ENCODE measurements at regions not wholly inside any gene's neighbourhood (a gene's known extent, or its start where the extent isn't known, plus 50 kb on each side); places are given as distances from the start of the nearest gene placed in this dataset.

- Histone ChIP-seq H3K56ac (ENCODE audit: low read length) (no peak overlapping the region), H4K8ac (ENCODE audit: low read depth, low read length) (no peak overlapping the region), H3K4me3 (ENCODE audit: low read length) (no peak overlapping the region), H3K18ac (ENCODE audit: low read length) (no peak overlapping the region), H3K27ac (ENCODE audit: low read depth, low read length) (no peak overlapping the region), H3K27me3 (ENCODE audit: insufficient read depth, low read length, poor library complexity) (no peaks in the 10 kb centered on the region), H2BK120ac (ENCODE audit: low read depth, low read length) (no peak overlapping the region), H3K4me2 (ENCODE audit: low read length) (no peak overlapping the region), H3K4me1 (ENCODE audit: control insufficient read depth, low read depth, low read length) (no peaks in the 10 kb centered on the region), H4K5ac (ENCODE audit: low read length) (no peak overlapping the region), H3K79me1 (ENCODE audit: low read length) (no peaks in the 10 kb centered on the region), H3K23ac (ENCODE audit: low read length) (no peak overlapping the region), H2AK5ac (ENCODE audit: low read length) (no peak overlapping the region), H3K4ac (ENCODE audit: low read depth, low read length) (no peak overlapping the region), H3K9ac (ENCODE audit: low read length) (no peak overlapping the region), H3K79me2 (ENCODE audit: control insufficient read depth, insufficient read depth, low read length) (no peaks in the 10 kb centered on the region), H2BK5ac (ENCODE audit: low read length) (no peak overlapping the region), H3K36me3 (ENCODE audit: control insufficient read depth, insufficient read depth, low read length) (no peaks in the 10 kb centered on the region), H2BK15ac (replicated peaks; ENCODE audit: low read depth) (no peak overlapping the region)
- WGBS (ENCODE audit: extremely low coverage, insufficient coverage, low lambda C conversion rate), result no CpG with 5 or more reads among the region's 1 CpG
- no peak for DNase-seq
These were observed 55.7 kb upstream of the OR5AN1 start for GRCh38 chr11:59302991-59303390.

GRCh38 chr11:59295435-59295834, 63.3 kb upstream of the OR5AN1 start:
- Histone ChIP-seq H2BK5ac (ENCODE audit: low read length) (no peak overlapping the region), H2AK5ac (ENCODE audit: low read length) (no peak overlapping the region), H3K4ac (ENCODE audit: low read depth, low read length) (no peak overlapping the region), H2BK15ac (replicated peaks; ENCODE audit: low read depth) (no peak overlapping the region), H3K27me3 (ENCODE audit: insufficient read depth, low read length, poor library complexity) (no peaks in the 10 kb centered on the region), H3K56ac (ENCODE audit: low read length) (no peak overlapping the region), H3K4me1 (ENCODE audit: control insufficient read depth, low read depth, low read length) (no peaks in the 10 kb centered on the region), H3K36me3 (ENCODE audit: control insufficient read depth, insufficient read depth, low read length) (no peaks in the 10 kb centered on the region), H3K18ac (ENCODE audit: low read length) (no peak overlapping the region), H3K27ac (ENCODE audit: low read depth, low read length) (no peak overlapping the region), H3K4me3 (ENCODE audit: low read length) (no peak overlapping the region), H4K8ac (ENCODE audit: low read depth, low read length) (no peak overlapping the region), H4K5ac (ENCODE audit: low read length) (no peak overlapping the region), H2BK120ac (ENCODE audit: low read depth, low read length) (no peak overlapping the region), H3K79me1 (ENCODE audit: low read length) (no peaks in the 10 kb centered on the region), H3K23ac (ENCODE audit: low read length) (no peak overlapping the region), H3K79me2 (ENCODE audit: control insufficient read depth, insufficient read depth, low read length) (no peaks in the 10 kb centered on the region), H3K9ac (ENCODE audit: low read length) (no peak overlapping the region), H3K4me2 (ENCODE audit: low read length) (no peak overlapping the region)
- no peak for DNase-seq

- no peak overlapping the region for H3K18ac ChIP-seq (ENCODE audit: low read length)
- H3K23ac ChIP-seq (ENCODE audit: low read length), result no peak overlapping the region
- no peak for DNase-seq
- H3K4me3 ChIP-seq (ENCODE audit: low read length), result no peak overlapping the region
- H3K36me3 ChIP-seq (ENCODE audit: control insufficient read depth, insufficient read depth, low read length), result no peaks in the 10 kb centered on the region
- H3K4me2 ChIP-seq (ENCODE audit: low read length), result no peak overlapping the region
- H2BK15ac ChIP-seq (replicated peaks; ENCODE audit: low read depth), result no peak overlapping the region
- no peaks in the 10 kb centered on the region for H3K79me2 ChIP-seq (ENCODE audit: control insufficient read depth, insufficient read depth, low read length)
- no peak overlapping the region for H3K4ac ChIP-seq (ENCODE audit: low read depth, low read length)
- WGBS (ENCODE audit: extremely low coverage, insufficient coverage, low lambda C conversion rate), result no CpG with 5 or more reads among the region's 3 CpGs
- no peak overlapping the region for H3K9ac ChIP-seq (ENCODE audit: low read length)
- no peaks in the 10 kb centered on the region for H3K79me1 ChIP-seq (ENCODE audit: low read length)
- H4K8ac ChIP-seq (ENCODE audit: low read depth, low read length), result no peak overlapping the region
- no peak overlapping the region for H2BK5ac ChIP-seq (ENCODE audit: low read length)
- H3K27me3 ChIP-seq (ENCODE audit: insufficient read depth, low read length, poor library complexity), result no peaks in the 10 kb centered on the region
- H2BK120ac ChIP-seq (ENCODE audit: low read depth, low read length), result no peak overlapping the region
- no peak overlapping the region for H2AK5ac ChIP-seq (ENCODE audit: low read length)
- no peak overlapping the region for H3K27ac ChIP-seq (ENCODE audit: low read depth, low read length)
- H4K5ac ChIP-seq (ENCODE audit: low read length), result no peak overlapping the region
- H3K4me1 ChIP-seq (ENCODE audit: control insufficient read depth, low read depth, low read length), result no peaks in the 10 kb centered on the region
- H3K56ac ChIP-seq (ENCODE audit: low read length), result no peak overlapping the region
These were observed 66.1 kb upstream of the OR5AN1 start for GRCh38 chr11:59292611-59293010.

GRCh38 chr11:59291228-59291627, 67.5 kb upstream of the OR5AN1 start:
- Histone ChIP-seq H3K79me2 (ENCODE audit: control insufficient read depth, insufficient read depth, low read length) (no peaks in the 10 kb centered on the region), H3K9ac (ENCODE audit: low read length) (no peak overlapping the region)
- WGBS (ENCODE audit: extremely low coverage, insufficient coverage, low lambda C conversion rate), result no CpG with 5 or more reads among the region's 3 CpGs

GRCh38 chr11:59289356-59290181, 69.1 kb upstream of the OR5AN1 start:
- Histone ChIP-seq H3K79me1 (ENCODE audit: low read length) (no peaks in the 10 kb centered on the region), H2BK15ac (replicated peaks; ENCODE audit: low read depth) (no peak overlapping the region), H3K79me2 (ENCODE audit: control insufficient read depth, insufficient read depth, low read length) (no peaks in the 10 kb centered on the region), H3K4me1 (ENCODE audit: control insufficient read depth, low read depth, low read length) (no peaks in the 10 kb centered on the region), H3K27me3 (ENCODE audit: insufficient read depth, low read length, poor library complexity) (no peaks in the 10 kb centered on the region), H3K18ac (ENCODE audit: low read length) (no peak overlapping the region), H4K5ac (ENCODE audit: low read length) (no peak overlapping the region), H3K9ac (ENCODE audit: low read length) (no peak overlapping the region), H3K4me3 (ENCODE audit: low read length) (no peak overlapping the region), H2AK5ac (ENCODE audit: low read length) (no peak overlapping the region), H3K27ac (ENCODE audit: low read depth, low read length) (no peak overlapping the region), H4K8ac (ENCODE audit: low read depth, low read length) (no peak overlapping the region), H3K4ac (ENCODE audit: low read depth, low read length) (no peak overlapping the region), H2BK5ac (ENCODE audit: low read length) (no peak overlapping the region), H2BK120ac (ENCODE audit: low read depth, low read length) (no peak overlapping the region), H3K36me3 (ENCODE audit: control insufficient read depth, insufficient read depth, low read length) (no peaks in the 10 kb centered on the region), H3K23ac (ENCODE audit: low read length) (no peak overlapping the region), H3K4me2 (ENCODE audit: low read length) (no peak overlapping the region), H3K56ac (ENCODE audit: low read length) (no peak overlapping the region)
- DNase-seq, result no peak
- WGBS (ENCODE audit: extremely low coverage, insufficient coverage, low lambda C conversion rate), result no CpG with 5 or more reads among the region's 4 CpGs

More at GRCh38 chr11:59291228-59291627, 67.5 kb upstream of the OR5AN1 start:
- Histone ChIP-seq H3K36me3 (ENCODE audit: control insufficient read depth, insufficient read depth, low read length) (no peaks in the 10 kb centered on the region), H2AK5ac (ENCODE audit: low read length) (no peak overlapping the region), H3K56ac (ENCODE audit: low read length) (no peak overlapping the region), H3K79me1 (ENCODE audit: low read length) (no peaks in the 10 kb centered on the region), H3K4me2 (ENCODE audit: low read length) (no peak overlapping the region), H3K4me1 (ENCODE audit: control insufficient read depth, low read depth, low read length) (no peaks in the 10 kb centered on the region), H3K18ac (ENCODE audit: low read length) (no peak overlapping the region), H3K4ac (ENCODE audit: low read depth, low read length) (no peak overlapping the region), H2BK15ac (replicated peaks; ENCODE audit: low read depth) (no peak overlapping the region), H2BK120ac (ENCODE audit: low read depth, low read length) (no peak overlapping the region), H3K23ac (ENCODE audit: low read length) (no peak overlapping the region), H4K5ac (ENCODE audit: low read length) (no peak overlapping the region), H3K4me3 (ENCODE audit: low read length) (no peak overlapping the region), H2BK5ac (ENCODE audit: low read length) (no peak overlapping the region), H4K8ac (ENCODE audit: low read depth, low read length) (no peak overlapping the region), H3K27me3 (ENCODE audit: insufficient read depth, low read length, poor library complexity) (no peaks in the 10 kb centered on the region), H3K27ac (ENCODE audit: low read depth, low read length) (no peak overlapping the region)
- no peak for DNase-seq

GRCh38 chr11:59285716-59286260, 72.9 kb upstream of the OR5AN1 start:
- no peak overlapping the region for H3K4me2 ChIP-seq (ENCODE audit: low read length)
- no CpG with 5 or more reads among the region's 2 CpGs for WGBS (ENCODE audit: extremely low coverage, insufficient coverage, low lambda C conversion rate)
- H3K4me3 ChIP-seq (ENCODE audit: low read length), result no peak overlapping the region

More at GRCh38 chr11:59285716-59286260, 72.9 kb upstream of the OR5AN1 start:
- Histone ChIP-seq H3K79me1 (ENCODE audit: low read length) (no peaks in the 10 kb centered on the region), H3K27ac (ENCODE audit: low read depth, low read length) (no peak overlapping the region), H3K79me2 (ENCODE audit: control insufficient read depth, insufficient read depth, low read length) (no peaks in the 10 kb centered on the region), H3K36me3 (ENCODE audit: control insufficient read depth, insufficient read depth, low read length) (no peaks in the 10 kb centered on the region), H3K4ac (ENCODE audit: low read depth, low read length) (no peak overlapping the region), H3K9ac (ENCODE audit: low read length) (no peak overlapping the region), H4K8ac (ENCODE audit: low read depth, low read length) (no peak overlapping the region), H2AK5ac (ENCODE audit: low read length) (no peak overlapping the region), H2BK120ac (ENCODE audit: low read depth, low read length) (no peak overlapping the region), H3K23ac (ENCODE audit: low read length) (no peak overlapping the region), H3K18ac (ENCODE audit: low read length) (no peak overlapping the region), H3K27me3 (ENCODE audit: insufficient read depth, low read length, poor library complexity) (no peaks in the 10 kb centered on the region), H3K56ac (ENCODE audit: low read length) (no peak overlapping the region), H4K5ac (ENCODE audit: low read length) (no peak overlapping the region), H2BK5ac (ENCODE audit: low read length) (no peak overlapping the region), H3K4me1 (ENCODE audit: control insufficient read depth, low read depth, low read length) (no peaks in the 10 kb centered on the region), H2BK15ac (replicated peaks; ENCODE audit: low read depth) (no peak overlapping the region)
- no peak for DNase-seq

Data from mesendoderm (in vitro differentiated cells).